HG03064 (cell line): ENCODE measurements at regions not wholly inside any gene's neighbourhood (a gene's known extent, or its start where the extent isn't known, plus 50 kb on each side); places are given as distances from the start of the nearest gene placed in this dataset.
"Not testable (repeated sequence)": the region's sequence is repeated elsewhere in the genome, so short reads cannot be mapped to it uniquely, and the experiment has no call there.

ENCODE experiments used
- ATAC-seq: cut with Tn5 transposase; IDR thresholded peaks from one replicate; pipeline ENCODE4 v1.9.1; 2021; ENCODE audit warnings: low read depth; ENCODE audit not compliant: unreplicated experiment

- no peak for ATAC-seq
These were observed 1587.4 kb upstream of the AGA start for GRCh38 chr4:179029683-179030082.

GRCh38 chr4:179040259-179040658 is 1598.0 kb upstream of the AGA start:
- ATAC-seq = no peak

- no peak for ATAC-seq
These were observed 1606.7 kb upstream of the AGA start for GRCh38 chr4:179048839-179049453.

GRCh38 chr4:179051206-179051605 is 1609.0 kb upstream of the AGA start:
- no peak for ATAC-seq

- ATAC-seq = no peak
These were observed 1617.2 kb upstream of the AGA start for GRCh38 chr4:179059396-179059795.

GRCh38 chr4:179066254-179066653 is 1624.0 kb upstream of the AGA start:
- not testable (repeated sequence) for ATAC-seq

- ATAC-seq = no peak
These were observed 1628.9 kb upstream of the AGA start for GRCh38 chr4:179071131-179071530.

- no peak for ATAC-seq
These were observed 1634.6 kb upstream of the AGA start for GRCh38 chr4:179076865-179077264.

- ATAC-seq = no peak
These were observed 1653.5 kb upstream of the AGA start for GRCh38 chr4:179095585-179096221.

- no peak for ATAC-seq
These were observed 1655.5 kb upstream of the AGA start for GRCh38 chr4:179097741-179098140.

GRCh38 chr4:179110356-179110755 is 1668.1 kb upstream of the AGA start:
- ATAC-seq = no peak

GRCh38 chr4:179110816-179111215 is 1668.6 kb upstream of the AGA start:
- ATAC-seq = no peak

GRCh38 chr4:179112441-179113170 is 1670.4 kb upstream of the AGA start:
- no peak for ATAC-seq

- ATAC-seq = no peak
These were observed 1672.4 kb upstream of the AGA start for GRCh38 chr4:179114615-179115014.

GRCh38 chr4:179116011-179116410 is 1673.8 kb upstream of the AGA start:
- ATAC-seq = no peak

- no peak for ATAC-seq
These were observed 1674.3 kb upstream of the AGA start for GRCh38 chr4:179116581-179116980.

GRCh38 chr4:179123084-179123483 is 1680.8 kb upstream of the AGA start:
- ATAC-seq = no peak

GRCh38 chr4:179124419-179124818 is 1682.2 kb upstream of the AGA start:
- ATAC-seq = no peak

GRCh38 chr4:179124957-179125356 is 1682.7 kb upstream of the AGA start:
- no peak for ATAC-seq

- no peak for ATAC-seq
These were observed 1683.6 kb upstream of the AGA start for GRCh38 chr4:179125870-179126269.

GRCh38 chr4:179128299-179128698 is 1686.1 kb upstream of the AGA start:
- no peak for ATAC-seq
